Neural crest cell (in vitro differentiated cells): ENCODE measurements at regions not wholly inside any gene's neighbourhood (a gene's known extent, or its start where the extent isn't known, plus 50 kb on each side); places are given as distances from the start of the nearest gene placed in this dataset.

Source experiments
- DNase-seq: peaks from one replicate; pipeline ENCODE4 v3.0.0; 2021; ENCODE audit warnings: low read depth, mixed read lengths, low spot score
- H3K27ac Mint-ChIP-seq: one replicate; pipeline ENCODE4 v1.8.0; 2021; ENCODE audit warnings: mild to moderate bottlenecking, mixed read lengths; ENCODE audit not compliant: unreplicated experiment
- H3K27me3 Mint-ChIP-seq: 2 replicates; pipeline ENCODE4 v1.8.0; 2021; ENCODE audit warnings: low read depth, mild to moderate bottlenecking, mixed read lengths
- H3K36me3 Mint-ChIP-seq: 2 replicates; pipeline ENCODE4 v1.8.0; 2021; ENCODE audit warnings: low read depth, mild to moderate bottlenecking, mixed read lengths
- H3K4me1 Mint-ChIP-seq: 2 replicates; pipeline ENCODE4 v1.8.0; 2021; ENCODE audit warnings: mixed read lengths
- H3K4me3 Mint-ChIP-seq: one replicate; pipeline ENCODE4 v1.8.0; 2021; ENCODE audit warnings: mild to moderate bottlenecking, mixed read lengths
- H3K9me3 Mint-ChIP-seq: 2 replicates; pipeline ENCODE4 v1.8.0; 2021; ENCODE audit warnings: mixed read lengths
- CTCF ChIP-seq: fragments of 200-600 bp; sonication (generic); conservative IDR thresholded peaks from 2 replicates; pipeline ENCODE4 v1.5.0; 2021; ENCODE audit warnings: antibody characterized with exemption, mild to moderate bottlenecking

- H3K9me3 Mint-ChIP-seq = no peaks in the 10 kb centered on the region
- no peak for TF ChIP-seq CTCF
- H3K4me3 Mint-ChIP-seq = no peak overlapping the region
- H3K27ac Mint-ChIP-seq = no peak overlapping the region
- H3K4me1 Mint-ChIP-seq = no peaks in the 10 kb centered on the region
- DNase-seq = no peak
- H3K27me3 Mint-ChIP-seq = no peaks in the 10 kb centered on the region
- no peaks in the 10 kb centered on the region for H3K36me3 Mint-ChIP-seq
These were observed 74.1 kb upstream of the DUSP5 start for GRCh38 chr10:110423650-110424049.

GRCh38 chr10:110425684-110426293 lies 71.9 kb upstream of the DUSP5 start:
- Mint-ChIP-seq H3K27ac (no peak overlapping the region), H3K4me3 (no peak overlapping the region), H3K9me3 (no peaks in the 10 kb centered on the region), H3K36me3 (no peaks in the 10 kb centered on the region), H3K27me3 (no peaks in the 10 kb centered on the region), H3K4me1 (no peaks in the 10 kb centered on the region)
- no peak for TF ChIP-seq CTCF
- no peak for DNase-seq

GRCh38 chr10:110426294-110427181 lies 71.2 kb upstream of the DUSP5 start:
- Mint-ChIP-seq H3K4me1 (no peaks in the 10 kb centered on the region), H3K27me3 (no peaks in the 10 kb centered on the region), H3K36me3 (no peaks in the 10 kb centered on the region), H3K4me3 (no peak overlapping the region), H3K9me3 (no peaks in the 10 kb centered on the region), H3K27ac (no peak overlapping the region)
- TF ChIP-seq CTCF = no peak
- no peak for DNase-seq

GRCh38 chr10:110429301-110429700 lies 68.4 kb upstream of the DUSP5 start:
- no peak for DNase-seq
- Mint-ChIP-seq H3K36me3 (no peaks in the 10 kb centered on the region), H3K27ac (no peak overlapping the region), H3K4me3 (no peak overlapping the region), H3K4me1 (no peaks in the 10 kb centered on the region), H3K27me3 (no peaks in the 10 kb centered on the region), H3K9me3 (no peaks in the 10 kb centered on the region)
- no peak for TF ChIP-seq CTCF

- Mint-ChIP-seq H3K36me3 (no peaks in the 10 kb centered on the region), H3K4me3 (no peak overlapping the region), H3K27me3 (no peaks in the 10 kb centered on the region), H3K9me3 (no peaks in the 10 kb centered on the region), H3K27ac (no peak overlapping the region), H3K4me1 (no peaks in the 10 kb centered on the region)
- no peak for DNase-seq
- no peak for TF ChIP-seq CTCF
These were observed 67.1 kb upstream of the DUSP5 start for GRCh38 chr10:110430340-110431273.
